ENCODE measurements at regions not wholly inside any gene's neighbourhood (a gene's known extent, or its start where the extent isn't known, plus 50 kb on each side); places are given as distances from the start of the nearest gene placed in this dataset.
"Not testable (repeated sequence)": the region's sequence is repeated elsewhere in the genome, so short reads cannot be mapped to it uniquely, and the experiment has no call there.

- Histone ChIP-seq H3K4me1 (no peaks in the 10 kb centered on the region), H3K27me3 (no peaks in the 10 kb centered on the region), H3K4me3 (no peak overlapping the region), H3K9me3 (no peaks in the 10 kb centered on the region), H3K36me3 (replicated peaks in 1 of 2; ENCODE audit: insufficient read depth in 1 of 2, low read depth in 2 of 2) (no peaks in the 10 kb centered on the region), H3K27ac (no peak overlapping the region)
- TF ChIP-seq CTCF (IDR thresholded peaks at IDR 0.05) (no peak), POLR2A (IDR thresholded peaks at IDR 0.05) (no peak)
- intact Hi-C loops (cut with DNase I): no loop called here
- ATAC-seq (no peak), DNase-seq (no peak)
- 82 to 100% methylated on average over 2 of the region's 2 CpGs for WGBS, 2 donors
These were observed 120.4 kb downstream of the ZFP64 start for GRCh38 chr20:52071136-52071535.

- TF ChIP-seq CTCF (IDR thresholded peaks at IDR 0.05): no peak
- TF ChIP-seq POLR2A (IDR thresholded peaks at IDR 0.05): no peak
- intact Hi-C loops (cut with DNase I): no loop called here
- ATAC-seq: no peak
These were observed 126.6 kb downstream of the ZFP64 start for GRCh38 chr20:52064931-52065330.

GRCh38 chr20:52062452-52063209 is 128.9 kb downstream of the ZFP64 start:
- no peaks in the 10 kb centered on the region for H3K9me3 ChIP-seq
- intact Hi-C loops (cut with DNase I): no loop called here
- H3K36me3 ChIP-seq (replicated peaks in 1 of 2; ENCODE audit: insufficient read depth in 1 of 2, low read depth in 2 of 2): no peaks in the 10 kb centered on the region
- H3K27ac ChIP-seq: no peak overlapping the region
- no peak overlapping the region for H3K4me3 ChIP-seq
- no peak for DNase-seq
- ATAC-seq: no peak
- H3K27me3 ChIP-seq: no peaks in the 10 kb centered on the region
- 81 to 86% methylated on average over 5 of the region's 5 CpGs for WGBS, 2 donors
- TF ChIP-seq CTCF (IDR thresholded peaks at IDR 0.05) (no peak), POLR2A (IDR thresholded peaks at IDR 0.05) (no peak)
- no peaks in the 10 kb centered on the region for H3K4me1 ChIP-seq

More at GRCh38 chr20:52064931-52065330, 126.6 kb downstream of the ZFP64 start:
- 93 to 100% methylated on average over 1 of the region's 1 CpG for WGBS, 2 donors
- no peak for DNase-seq
- Histone ChIP-seq H3K27ac (no peak overlapping the region), H3K9me3 (no peaks in the 10 kb centered on the region), H3K4me1 (no peaks in the 10 kb centered on the region), H3K36me3 (replicated peaks in 1 of 2; ENCODE audit: insufficient read depth in 1 of 2, low read depth in 2 of 2) (no peaks in the 10 kb centered on the region), H3K4me3 (no peak overlapping the region), H3K27me3 (no peaks in the 10 kb centered on the region)

- WGBS, 2 donors: 44 to 57% methylated on average over 11 of the region's 11 CpGs
- Histone ChIP-seq H3K4me3 (no peak overlapping the region), H3K36me3 (replicated peaks in 1 of 2; ENCODE audit: insufficient read depth in 1 of 2, low read depth in 2 of 2) (no peaks in the 10 kb centered on the region), H3K27ac (no peak overlapping the region), H3K27me3 (no peaks in the 10 kb centered on the region), H3K9me3 (peaks cover 0 to 11% (median 0%) of the 10 kb centered on the region in 3 donors), H3K4me1 (no peaks in the 10 kb centered on the region)
- DNase-seq (peak in 1 of 4 donors; percentile 6), ATAC-seq (no peak)
- intact Hi-C loops (cut with DNase I): no loop called here
- no peak for TF ChIP-seq POLR2A (IDR thresholded peaks at IDR 0.05)
- TF ChIP-seq CTCF (IDR thresholded peaks at IDR 0.05): peak in 4 of 7 experiments; percentile 24 to 38 (median 32)
These were observed 130.5 kb downstream of the ZFP64 start for GRCh38 chr20:52060794-52061714.

- WGBS, 2 donors: 92 to 96% methylated on average over 3 of the region's 3 CpGs
- ATAC-seq: not testable (repeated sequence)
- H3K9me3 ChIP-seq: peaks cover 0 to 12% (median 0%) of the 10 kb centered on the region in 3 donors
These were observed 134.4 kb downstream of the ZFP64 start for GRCh38 chr20:52057133-52057532.

More at GRCh38 chr20:52057133-52057532, 134.4 kb downstream of the ZFP64 start:
- H3K4me3 ChIP-seq; DNase-seq; H3K27ac ChIP-seq; intact Hi-C loops (cut with DNase I); H3K36me3 ChIP-seq (replicated peaks in 1 of 2; ENCODE audit: insufficient read depth in 1 of 2, low read depth in 2 of 2); H3K4me1 ChIP-seq; H3K27me3 ChIP-seq: not testable (repeated sequence)

Data from body of pancreas (tissue), 4 donors.